Upper lobe of left lung (tissue), 6 donors: ENCODE measurements at regions not wholly inside any gene's neighbourhood (a gene's known extent, or its start where the extent isn't known, plus 50 kb on each side); places are given as distances from the start of the nearest gene placed in this dataset.

Source experiments
- ATAC-seq, 2 donors: fragments of 200-7000 bp; cut with Tn5 transposase; one replicate each; pipeline ENCODE4 v1.9.1; 2022; ENCODE audit warnings: mild to moderate bottlenecking in 2 of 2, moderate library complexity in 2 of 2; ENCODE audit not compliant: low FRiP score in 2 of 2
- DNase-seq, 2 donors: peaks; one replicate each; pipeline ENCODE4 v3.0.0-alpha.2; 2019 to 2020
- H3K27ac ChIP-seq, 4 donors: fragments of 200-600 bp; sonication (generic); one replicate each; pipeline ENCODE4 v1.5.1; 2016 to 2019
- H3K27me3 ChIP-seq, 4 donors: fragments of 200-600 bp; sonication (generic); one replicate each; pipeline ENCODE4 v1.5.1; 2017 to 2019
- H3K36me3 ChIP-seq, 4 donors: fragments of 200-600 bp; sonication (generic); one replicate each; pipeline ENCODE4 v1.5.1; 2016 to 2019
- H3K4me1 ChIP-seq, 4 donors: fragments of 200-600 bp; sonication (generic); one replicate each; pipeline ENCODE4 v1.5.1; 2018 to 2019
- H3K4me3 ChIP-seq, 4 donors: fragments of 200-600 bp; sonication (generic); one replicate each; pipeline ENCODE4 v1.5.1; 2017 to 2019; ENCODE audit warnings: mild to moderate bottlenecking in 2 of 4, moderate library complexity in 1 of 4
- H3K9me3 ChIP-seq, 4 donors: fragments of 200-600 bp; sonication (generic); one replicate each; pipeline ENCODE4 v1.5.1; 2018 to 2019
- CTCF ChIP-seq, 6 experiments: fragments of 450-650 bp in 4 of 6; fragments of 200-600 bp in 2 of 6; sonication (generic) in 2 of 6; IDR thresholded peaks; one replicate each; pipeline ENCODE4 v1.5.1; 2016 to 2019; ENCODE audit warnings: antibody characterized with exemption in 6 of 6
- EP300 ChIP-seq, 4 donors: sonication (generic); formaldehyde crosslinking; IDR thresholded peaks; one replicate each; pipeline ENCODE4 v1.5.1; 2017; ENCODE audit warnings: antibody characterized with exemption in 4 of 4, control low read depth in 2 of 4
- POLR2A ChIP-seq, 4 donors: fragments of 450-650 bp; IDR thresholded peaks; one replicate each; pipeline ENCODE4 v1.5.1; 2016 to 2017; ENCODE audit warnings: antibody characterized with exemption in 4 of 4, mild to moderate bottlenecking in 2 of 4
- POLR2AphosphoS5 ChIP-seq, 2 donors: sonication (generic); formaldehyde crosslinking; IDR thresholded peaks; one replicate each; pipeline ENCODE4 v1.5.1; 2017; ENCODE audit warnings: antibody characterized with exemption in 2 of 2
- WGBS, 2 donors: methylation state at CpG; one replicate each; pipeline ENCODE4 v1.1.5; 2017 to 2018; 5-methylcytosine and 5-hydroxymethylcytosine counted together
- donor health status: DM: no; HTN: no; CAD: no; lungs with moderate emphysema.
- donor health status: DM: no; HTN: yes; CAD: no; lungs with severe emphysema.

GRCh38 chr1:172932981-172933380, 117.8 kb downstream of the TNFSF18 start:
- H3K36me3 ChIP-seq = no peaks in the 10 kb centered on the region
- 88 to 89% methylated on average over 1 of the region's 1 CpG for WGBS, 2 donors
- TF ChIP-seq EP300 (IDR thresholded peaks at IDR 0.05) = no peak
- no peak overlapping the region for H3K27ac ChIP-seq
- H3K27me3 ChIP-seq = no peaks in the 10 kb centered on the region
- H3K4me3 ChIP-seq = no peak overlapping the region
- no peak for DNase-seq
- no peaks in the 10 kb centered on the region for H3K9me3 ChIP-seq
- peaks cover 4 to 14% (median 7%) of the 10 kb centered on the region in 4 donors for H3K4me1 ChIP-seq
- ATAC-seq = no peak

- WGBS, 2 donors = 76 to 83% methylated on average over 4 of the region's 4 CpGs
- Histone ChIP-seq H3K4me1 (peaks cover 4 to 14% (median 7%) of the 10 kb centered on the region in 4 donors), H3K4me3 (no peak overlapping the region), H3K36me3 (no peaks in the 10 kb centered on the region), H3K27ac (peak overlapping the region in 3 of 4 donors; percentile 4 to 38 (median 31)), H3K27me3 (no peaks in the 10 kb centered on the region), H3K9me3 (no peaks in the 10 kb centered on the region)
- DNase-seq (no peak), ATAC-seq (no peak)
- TF ChIP-seq CTCF (IDR thresholded peaks at IDR 0.05) (no peak), POLR2AphosphoS5 (IDR thresholded peaks at IDR 0.05) (no peak), EP300 (IDR thresholded peaks at IDR 0.05) (no peak), POLR2A (IDR thresholded peaks at IDR 0.05) (no peak)
These were observed 116.4 kb downstream of the TNFSF18 start for GRCh38 chr1:172934417-172934762.

- H3K27ac ChIP-seq = peak overlapping the region in 1 of 4 donors; percentile 31
- TF ChIP-seq POLR2AphosphoS5 (IDR thresholded peaks at IDR 0.05) (no peak), POLR2A (IDR thresholded peaks at IDR 0.05) (no peak), EP300 (IDR thresholded peaks at IDR 0.05) (no peak), CTCF (IDR thresholded peaks at IDR 0.05) (no peak)
- no peak for DNase-seq
- 44 to 53% methylated on average over 1 of the region's 1 CpG for WGBS, 2 donors
- peaks cover 4 to 14% (median 7%) of the 10 kb centered on the region in 4 donors for H3K4me1 ChIP-seq
- no peaks in the 10 kb centered on the region for H3K27me3 ChIP-seq
- no peaks in the 10 kb centered on the region for H3K36me3 ChIP-seq
- H3K4me3 ChIP-seq = no peak overlapping the region
- no peaks in the 10 kb centered on the region for H3K9me3 ChIP-seq
- ATAC-seq = no peak
These were observed 115.6 kb downstream of the TNFSF18 start for GRCh38 chr1:172935062-172935592.

GRCh38 chr1:172936088-172936645, 114.6 kb downstream of the TNFSF18 start:
- Histone ChIP-seq H3K9me3 (no peaks in the 10 kb centered on the region), H3K4me3 (no peak overlapping the region), H3K36me3 (no peaks in the 10 kb centered on the region), H3K4me1 (peaks cover 4 to 14% (median 7%) of the 10 kb centered on the region in 4 donors), H3K27ac (no peak overlapping the region), H3K27me3 (no peaks in the 10 kb centered on the region)
- DNase-seq = no peak
- no peak for TF ChIP-seq CTCF (IDR thresholded peaks at IDR 0.05)
- TF ChIP-seq EP300 (IDR thresholded peaks at IDR 0.05) = no peak
- TF ChIP-seq POLR2AphosphoS5 (IDR thresholded peaks at IDR 0.05) = no peak
- no peak for TF ChIP-seq POLR2A (IDR thresholded peaks at IDR 0.05)
- 76 to 87% methylated on average over 3 of the region's 3 CpGs for WGBS, 2 donors
- ATAC-seq = no peak

- TF ChIP-seq EP300 (IDR thresholded peaks at IDR 0.05) (no peak), POLR2A (IDR thresholded peaks at IDR 0.05) (no peak), CTCF (IDR thresholded peaks at IDR 0.05) (no peak), POLR2AphosphoS5 (IDR thresholded peaks at IDR 0.05) (no peak)
- Histone ChIP-seq H3K27me3 (no peaks in the 10 kb centered on the region), H3K27ac (no peak overlapping the region), H3K9me3 (no peaks in the 10 kb centered on the region), H3K4me3 (no peak overlapping the region), H3K4me1 (peaks cover 4 to 13% (median 6%) of the 10 kb centered on the region in 4 donors), H3K36me3 (no peaks in the 10 kb centered on the region)
- no peak for DNase-seq
- no peak for ATAC-seq
These were observed 112.1 kb downstream of the TNFSF18 start for GRCh38 chr1:172938681-172939080.
